ENCODE measurements at regions not wholly inside any gene's neighbourhood (a gene's known extent, or its start where the extent isn't known, plus 50 kb on each side); places are given as distances from the start of the nearest gene placed in this dataset.

DNA sequence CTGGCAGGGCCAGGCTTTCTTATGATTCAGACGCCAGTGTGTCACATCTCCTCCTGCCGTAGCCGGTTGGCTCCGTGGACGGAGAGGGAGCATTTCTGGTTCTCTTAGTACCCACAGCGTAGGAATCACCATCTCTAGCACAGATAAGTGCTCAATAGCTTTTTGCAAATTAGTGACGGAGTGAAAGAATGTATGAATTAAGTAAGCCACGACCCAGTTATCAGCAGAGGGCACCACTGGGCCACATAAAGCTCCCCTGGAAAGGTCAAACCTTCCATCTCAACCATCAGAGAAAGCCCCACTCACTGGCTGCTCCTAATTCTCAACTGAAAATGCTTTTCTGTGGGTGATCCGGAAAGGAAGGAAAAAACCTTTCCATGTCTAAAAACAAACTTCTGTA lies 317.0 kb upstream of the ADCY2 start:
- H3K36me3 ChIP-seq (replicated peaks), result no peaks in the 10 kb centered on the region
- DNase-seq, result no peak
- TF ChIP-seq, protein P1, sequence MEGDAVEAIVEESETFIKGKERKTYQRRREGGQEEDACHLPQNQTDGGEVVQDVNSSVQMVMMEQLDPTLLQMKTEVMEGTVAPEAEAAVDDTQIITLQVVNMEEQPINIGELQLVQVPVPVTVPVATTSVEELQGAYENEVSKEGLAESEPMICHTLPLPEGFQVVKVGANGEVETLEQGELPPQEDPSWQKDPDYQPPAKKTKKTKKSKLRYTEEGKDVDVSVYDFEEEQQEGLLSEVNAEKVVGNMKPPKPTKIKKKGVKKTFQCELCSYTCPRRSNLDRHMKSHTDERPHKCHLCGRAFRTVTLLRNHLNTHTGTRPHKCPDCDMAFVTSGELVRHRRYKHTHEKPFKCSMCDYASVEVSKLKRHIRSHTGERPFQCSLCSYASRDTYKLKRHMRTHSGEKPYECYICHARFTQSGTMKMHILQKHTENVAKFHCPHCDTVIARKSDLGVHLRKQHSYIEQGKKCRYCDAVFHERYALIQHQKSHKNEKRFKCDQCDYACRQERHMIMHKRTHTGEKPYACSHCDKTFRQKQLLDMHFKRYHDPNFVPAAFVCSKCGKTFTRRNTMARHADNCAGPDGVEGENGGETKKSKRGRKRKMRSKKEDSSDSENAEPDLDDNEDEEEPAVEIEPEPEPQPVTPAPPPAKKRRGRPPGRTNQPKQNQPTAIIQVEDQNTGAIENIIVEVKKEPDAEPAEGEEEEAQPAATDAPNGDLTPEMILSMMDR (IDR thresholded peaks at IDR 0.05; ENCODE audit: low read depth, low read length, missing control alignments), result no peak
- H3K27ac ChIP-seq, result no peak overlapping the region
- in situ Hi-C loops (cut with HindIII; ENCODE audit: low pct_ligation_motif_present, low sequenced_read_pairs), result no loop called here
- H3K27me3 ChIP-seq (replicated peaks), result no peaks in the 10 kb centered on the region
- H3K4me3 ChIP-seq (ENCODE audit: low read depth, low read length), result no peak overlapping the region

DNA sequence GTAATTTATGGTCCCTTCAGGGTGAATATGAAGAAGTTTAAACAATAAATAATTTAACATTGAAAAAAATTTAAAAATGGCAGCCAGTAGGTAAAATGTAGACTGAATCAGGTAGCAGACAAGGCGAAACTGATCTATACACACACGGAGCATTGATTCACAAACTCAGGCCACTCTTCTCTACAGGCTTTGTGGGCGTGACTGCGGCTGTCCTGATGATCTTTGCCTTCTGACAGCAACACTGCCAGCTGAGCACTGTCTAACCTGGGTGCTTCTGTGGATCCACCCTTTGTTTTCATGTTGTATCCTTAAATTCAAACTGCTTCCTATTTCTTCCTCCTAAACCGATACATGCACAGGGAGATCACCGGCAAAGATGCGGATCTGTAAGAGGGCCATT lies 315.4 kb upstream of the ADCY2 start:
- no peak overlapping the region for H3K27ac ChIP-seq
- in situ Hi-C loops (cut with HindIII; ENCODE audit: low pct_ligation_motif_present, low sequenced_read_pairs), result no loop called here
- TF ChIP-seq, protein P1 (IDR thresholded peaks at IDR 0.05; ENCODE audit: low read depth, low read length, missing control alignments), result no peak
- no peak overlapping the region for H3K4me3 ChIP-seq (ENCODE audit: low read depth, low read length)
- no peaks in the 10 kb centered on the region for H3K36me3 ChIP-seq (replicated peaks)
- no peak for DNase-seq
- H3K27me3 ChIP-seq (replicated peaks), result no peaks in the 10 kb centered on the region

DNA sequence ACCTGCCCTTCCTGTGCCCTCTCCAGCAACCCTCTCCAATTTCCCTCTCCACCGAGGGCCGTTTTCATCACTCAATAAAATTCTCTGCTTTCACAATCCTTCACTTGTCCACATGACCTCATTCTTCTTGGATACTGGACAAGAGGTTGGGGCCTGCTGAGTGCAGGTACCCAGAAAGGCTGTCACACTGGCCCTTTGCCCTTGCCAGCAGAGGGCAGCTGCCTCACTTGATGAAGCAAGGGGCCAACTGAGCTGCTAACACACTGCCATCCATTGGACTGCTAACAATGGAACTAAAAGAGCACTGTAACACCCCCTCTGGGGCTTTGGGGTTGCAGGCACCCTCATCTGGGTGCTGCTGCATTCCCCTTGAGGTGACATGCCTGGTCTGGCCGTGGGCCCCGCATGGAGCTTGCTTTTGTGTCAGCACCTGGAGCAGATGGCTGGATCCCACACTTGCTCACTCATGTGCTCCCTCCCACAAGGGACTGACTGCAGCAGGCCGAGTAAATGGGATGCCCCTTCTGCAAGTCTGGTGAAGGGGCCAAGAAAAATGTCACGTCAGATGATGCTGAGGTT lies 308.1 kb upstream of the ADCY2 start:
- no peaks in the 10 kb centered on the region for H3K36me3 ChIP-seq (replicated peaks)
- H3K27ac ChIP-seq, result no peak overlapping the region
- in situ Hi-C loops (cut with HindIII; ENCODE audit: low pct_ligation_motif_present, low sequenced_read_pairs), result no loop called here
- H3K27me3 ChIP-seq (replicated peaks), result no peaks in the 10 kb centered on the region
- TF ChIP-seq, protein P1 (IDR thresholded peaks at IDR 0.05; ENCODE audit: low read depth, low read length, missing control alignments), result no peak
- DNase-seq, result no peak
- H3K4me3 ChIP-seq (ENCODE audit: low read depth, low read length), result no peak overlapping the region

DNA sequence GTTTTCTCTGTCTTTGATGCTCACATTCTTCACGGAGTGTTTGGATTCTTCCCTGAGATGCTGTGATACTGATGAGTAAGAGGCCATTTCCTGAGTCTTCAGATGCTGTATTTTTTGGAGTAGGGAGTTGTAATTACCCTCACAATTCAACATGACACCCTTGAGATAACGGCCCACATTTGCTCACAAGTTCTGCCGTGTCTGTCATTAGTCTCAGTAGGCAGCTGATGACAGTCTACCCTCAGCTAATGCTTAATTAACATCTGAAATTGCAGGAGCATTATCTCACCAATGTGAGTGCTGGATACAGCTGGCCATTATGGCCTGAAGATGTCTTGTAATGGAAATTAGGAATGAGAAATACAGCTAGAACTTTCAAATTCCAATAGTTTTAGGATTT lies 307.1 kb upstream of the ADCY2 start:
- no peak for DNase-seq
- Histone ChIP-seq H3K27me3 (replicated peaks) (no peaks in the 10 kb centered on the region), H3K27ac (no peak overlapping the region), H3K4me3 (ENCODE audit: low read depth, low read length) (no peak overlapping the region), H3K36me3 (replicated peaks) (no peaks in the 10 kb centered on the region)
- TF ChIP-seq, protein P1 (IDR thresholded peaks at IDR 0.05; ENCODE audit: low read depth, low read length, missing control alignments), result no peak
- in situ Hi-C loops (cut with HindIII; ENCODE audit: low pct_ligation_motif_present, low sequenced_read_pairs), result no loop called here

DNA sequence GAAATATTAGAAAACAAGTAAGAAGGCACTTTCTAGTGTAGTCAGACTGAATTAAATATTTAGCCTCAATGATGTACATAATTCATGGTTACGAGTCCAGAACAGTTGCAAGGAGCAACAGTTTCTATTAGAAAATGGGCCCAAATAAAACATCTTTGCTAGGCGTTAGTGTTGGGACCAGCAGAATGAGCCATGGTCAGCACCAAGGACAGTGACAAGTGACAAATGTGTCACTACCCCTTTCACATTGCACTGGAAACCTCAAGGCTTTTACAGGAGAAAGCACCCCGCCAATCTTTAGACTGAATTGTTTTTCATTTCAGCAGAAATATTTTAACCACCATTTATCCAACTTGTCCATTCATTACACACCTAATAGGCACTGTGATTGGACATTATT lies 301.3 kb upstream of the ADCY2 start:
- no peak for DNase-seq
- TF ChIP-seq, protein P1 (IDR thresholded peaks at IDR 0.05; ENCODE audit: low read depth, low read length, missing control alignments), result no peak
- no peak overlapping the region for H3K27ac ChIP-seq
- H3K27me3 ChIP-seq (replicated peaks), result no peaks in the 10 kb centered on the region
- H3K4me3 ChIP-seq (ENCODE audit: low read depth, low read length), result no peak overlapping the region
- H3K36me3 ChIP-seq (replicated peaks), result no peaks in the 10 kb centered on the region
- in situ Hi-C loops (cut with HindIII; ENCODE audit: low pct_ligation_motif_present, low sequenced_read_pairs), result no loop called here

DNA sequence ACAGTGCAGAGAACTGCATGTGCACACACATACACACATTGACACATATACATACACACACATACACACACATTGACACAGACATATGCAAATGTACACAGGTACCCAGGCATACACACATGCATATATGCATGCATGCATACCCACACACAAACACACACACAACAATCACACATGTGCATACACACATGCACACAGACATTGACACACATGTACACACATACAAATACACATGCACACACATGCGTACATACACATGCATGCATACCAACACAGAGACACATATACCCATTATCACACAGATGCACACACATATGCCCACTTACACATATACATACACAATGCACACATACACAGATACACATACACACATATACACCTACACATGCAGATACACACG lies 299.6 kb upstream of the ADCY2 start:
- Histone ChIP-seq H3K27ac (no peak overlapping the region), H3K36me3 (replicated peaks) (no peaks in the 10 kb centered on the region), H3K27me3 (replicated peaks) (no peaks in the 10 kb centered on the region), H3K4me3 (ENCODE audit: low read depth, low read length) (no peak overlapping the region)
- TF ChIP-seq, protein P1 (IDR thresholded peaks at IDR 0.05; ENCODE audit: low read depth, low read length, missing control alignments), result no peak
- no peak for DNase-seq
- in situ Hi-C loops (cut with HindIII; ENCODE audit: low pct_ligation_motif_present, low sequenced_read_pairs), result no loop called here
